OCI-LY3 (cell line): ENCODE measurements at regions not wholly inside any gene's neighbourhood (a gene's known extent, or its start where the extent isn't known, plus 50 kb on each side); places are given as distances from the start of the nearest gene placed in this dataset.
A peak's percentile ranks its signal among the peaks of the same experiment; 100 is the strongest.

ENCODE experiments used
- H2AFZ ChIP-seq: fragments of 200-600, 300-600 bp; shearing (Covaris generic); 2 replicates; pipeline ENCODE4 v1.6.0; 2014; ENCODE audit warnings: antibody characterized with exemption, low read depth, low read length
- H3K27ac ChIP-seq: fragments of 200-600, 300-600 bp; sonication (generic); 2 replicates; pipeline ENCODE4 v1.5.1; 2014; ENCODE audit warnings: mild to moderate bottlenecking, low read length, moderate library complexity, mixed read lengths
- H3K27me3 ChIP-seq: fragments of 200-600, 300-600 bp; sonication (generic); 2 replicates; pipeline ENCODE4 v1.6.1; 2014; ENCODE audit warnings: low read depth, low read length, mixed read lengths
- H3K36me3 ChIP-seq: fragments of 200-600, 300-600 bp; sonication (generic); replicated peaks from 2 replicates; pipeline ENCODE3; 2014; ENCODE audit warnings: low read depth, low read length, mixed read lengths
- H3K4me1 ChIP-seq: fragments of 300-600, 200-600 bp; sonication (generic); 2 replicates; pipeline ENCODE4 v1.6.1; 2014; ENCODE audit warnings: low read length, mixed read lengths
- H3K4me2 ChIP-seq: fragments of 200-600, 300-600 bp; sonication (generic); 2 replicates; pipeline ENCODE4 v1.6.1; 2014; ENCODE audit warnings: low read length, mixed read lengths
- H3K4me3 ChIP-seq: fragments of 300-600, 200-600 bp; sonication (generic); 2 replicates; pipeline ENCODE4 v1.5.1; 2014; ENCODE audit warnings: antibody characterized with exemption, mild to moderate bottlenecking, low read length, moderate library complexity
- H3K79me2 ChIP-seq: fragments of 300-600, 200-600 bp; shearing (Covaris generic); 2 replicates; pipeline ENCODE4 v1.6.1; 2014; ENCODE audit warnings: mild to moderate bottlenecking, low read length, mixed read lengths
- H3K9ac ChIP-seq: fragments of 300-600, 200-600 bp; shearing (Covaris generic); 2 replicates; pipeline ENCODE4 v1.6.0; 2014; ENCODE audit warnings: mild to moderate bottlenecking, low read length, moderate library complexity
- H3K9me3 ChIP-seq: fragments of 200-600, 300-600 bp; shearing (Covaris generic); 2 replicates; pipeline ENCODE4 v1.6.1; 2014; ENCODE audit warnings: low read length, mixed read lengths; ENCODE audit not compliant: insufficient read depth
- H4K20me1 ChIP-seq: fragments of 200-600, 300-600 bp; sonication (generic); 2 replicates; pipeline ENCODE4 v1.6.1; 2016; ENCODE audit warnings: low read length, mixed read lengths; ENCODE audit not compliant: insufficient read depth
- CTCF ChIP-seq: fragments of 200-600, 300-600 bp; sonication (generic); IDR thresholded peaks from 2 replicates; pipeline ENCODE4 v1.5.1; 2014; ENCODE audit warnings: antibody characterized with exemption, low read length, low read depth
- EZH2phosphoT487 ChIP-seq: fragments of 200-600 bp; shearing (Covaris generic); IDR thresholded peaks from 2 replicates; pipeline ENCODE4 v1.6.1; 2018; ENCODE audit warnings: antibody characterized with exemption, mixed run types, low read depth

GRCh38 chr4:32991663-32992062 lies 2271.5 kb downstream of the PCDH7 start:
- no peak overlapping the region for H3K4me3 ChIP-seq
- no peak overlapping the region; the same call in 1 of the 2 replicates for H2AFZ ChIP-seq
- TF ChIP-seq EZH2phosphoT487 (no peak), CTCF (no peak)
- no peaks in the 10 kb centered on the region for H3K79me2 ChIP-seq
- H3K9me3 ChIP-seq, result no peaks in the 10 kb centered on the region
- H3K4me1 ChIP-seq, result no peaks in the 10 kb centered on the region
- H3K36me3 ChIP-seq, result no peaks in the 10 kb centered on the region
- no peak overlapping the region for H3K27ac ChIP-seq
- H3K27me3 ChIP-seq, result no peaks in the 10 kb centered on the region
- H3K9ac ChIP-seq, result no peak overlapping the region
- H3K4me2 ChIP-seq, result no peak overlapping the region
- H4K20me1 ChIP-seq, result no peaks in the 10 kb centered on the region

- no peak overlapping the region for H3K9ac ChIP-seq
- no peaks in the 10 kb centered on the region for H3K79me2 ChIP-seq
- TF ChIP-seq EZH2phosphoT487, result no peak
- TF ChIP-seq CTCF, result no peak
- no peak overlapping the region for H3K4me3 ChIP-seq
- H3K4me2 ChIP-seq, result no peak overlapping the region
- no peaks in the 10 kb centered on the region for H3K4me1 ChIP-seq
- no peaks in the 10 kb centered on the region for H3K27me3 ChIP-seq
- H4K20me1 ChIP-seq, result no peaks in the 10 kb centered on the region
- no peaks in the 10 kb centered on the region for H3K36me3 ChIP-seq
- H3K9me3 ChIP-seq, result no peaks in the 10 kb centered on the region
- no peak overlapping the region for H3K27ac ChIP-seq
- H2AFZ ChIP-seq, result no peak overlapping the region
These were observed 2275.1 kb downstream of the PCDH7 start for GRCh38 chr4:32994981-32995881.

- no peaks in the 10 kb centered on the region for H3K79me2 ChIP-seq
- no peaks in the 10 kb centered on the region for H3K27me3 ChIP-seq
- H4K20me1 ChIP-seq, result no peaks in the 10 kb centered on the region
- H3K27ac ChIP-seq, result no peak overlapping the region
- H2AFZ ChIP-seq, result peak overlapping the region; percentile 52
- TF ChIP-seq CTCF (no peak), EZH2phosphoT487 (no peak)
- H3K4me3 ChIP-seq, result no peak overlapping the region
- H3K4me1 ChIP-seq, result no peaks in the 10 kb centered on the region
- no peaks in the 10 kb centered on the region for H3K9me3 ChIP-seq
- no peak overlapping the region for H3K4me2 ChIP-seq
- no peak overlapping the region for H3K9ac ChIP-seq
- no peaks in the 10 kb centered on the region for H3K36me3 ChIP-seq
These were observed 2293.1 kb downstream of the PCDH7 start for GRCh38 chr4:33013282-33013681.

- TF ChIP-seq CTCF (no peak), EZH2phosphoT487 (no peak)
- H3K27me3 ChIP-seq, result no peaks in the 10 kb centered on the region
- no peak overlapping the region for H2AFZ ChIP-seq
- no peaks in the 10 kb centered on the region for H3K9me3 ChIP-seq
- H3K4me2 ChIP-seq, result no peak overlapping the region
- no peaks in the 10 kb centered on the region for H3K79me2 ChIP-seq
- no peaks in the 10 kb centered on the region for H3K4me1 ChIP-seq
- H3K4me3 ChIP-seq, result no peak overlapping the region
- H4K20me1 ChIP-seq, result no peaks in the 10 kb centered on the region
- H3K27ac ChIP-seq, result no peak overlapping the region
- H3K36me3 ChIP-seq, result no peaks in the 10 kb centered on the region
- no peak overlapping the region for H3K9ac ChIP-seq
These were observed 2305.1 kb downstream of the PCDH7 start for GRCh38 chr4:33025236-33025635.
